ENCODE measurements at regions not wholly inside any gene's neighbourhood (a gene's known extent, or its start where the extent isn't known, plus 50 kb on each side); places are given as distances from the start of the nearest gene placed in this dataset.

- H3K4me3 ChIP-seq (ENCODE audit: low read length): no peak overlapping the region
- Mint-ChIP-seq H3K27ac (no peak overlapping the region), H3K36me3 (no peaks in the 10 kb centered on the region), H3K4me3 (no peak overlapping the region), H3K4me1 (no peaks in the 10 kb centered on the region), H3K27me3 (no peaks in the 10 kb centered on the region), H3K9me3 (peaks cover 2 to 20% (median 12%) of the 10 kb centered on the region in 5 donors)
- H3K27ac ChIP-seq (ENCODE audit: low read depth, low read length): no peak overlapping the region
- H3K9me3 ChIP-seq (ENCODE audit: low read length): no peaks in the 10 kb centered on the region
- H3K27me3 ChIP-seq (ENCODE audit: insufficient read depth, low read length, poor library complexity, severe bottlenecking): no peaks in the 10 kb centered on the region
- H3K36me3 ChIP-seq (ENCODE audit: insufficient read depth, low read length): no peaks in the 10 kb centered on the region
- ChIA-PET CTCF (no interaction called here), POLR2A (no interaction called here)
- H3K4me1 ChIP-seq (ENCODE audit: insufficient read depth, low read length): no peaks in the 10 kb centered on the region
- no peak for DNase-seq
These were observed 553.5 kb downstream of the SPOCK3 start for GRCh38 chr4:166680796-166681195.

GRCh38 chr4:166682200-166682599 is 552.1 kb downstream of the SPOCK3 start:
- Mint-ChIP-seq H3K36me3 (no peaks in the 10 kb centered on the region), H3K27ac (no peak overlapping the region), H3K4me1 (no peaks in the 10 kb centered on the region), H3K4me3 (no peak overlapping the region), H3K9me3 (peaks cover under 1 to 16% (median 8%) of the 10 kb centered on the region in 5 donors), H3K27me3 (no peaks in the 10 kb centered on the region)
- Histone ChIP-seq H3K36me3 (ENCODE audit: insufficient read depth, low read length) (no peaks in the 10 kb centered on the region), H3K9me3 (ENCODE audit: low read length) (no peaks in the 10 kb centered on the region), H3K4me3 (ENCODE audit: low read length) (no peak overlapping the region), H3K27ac (ENCODE audit: low read depth, low read length) (no peak overlapping the region), H3K4me1 (ENCODE audit: insufficient read depth, low read length) (no peaks in the 10 kb centered on the region), H3K27me3 (ENCODE audit: insufficient read depth, low read length, poor library complexity, severe bottlenecking) (no peaks in the 10 kb centered on the region)
- ChIA-PET CTCF (no interaction called here), POLR2A (no interaction called here)
- DNase-seq: no peak
